HG02642 (cell line): ENCODE measurements at regions not wholly inside any gene's neighbourhood (a gene's known extent, or its start where the extent isn't known, plus 50 kb on each side); places are given as distances from the start of the nearest gene placed in this dataset.
A peak's percentile ranks its signal among the peaks of the same experiment; 100 is the strongest.
"Not testable (repeated sequence)": the region's sequence is repeated elsewhere in the genome, so short reads cannot be mapped to it uniquely, and the experiment has no call there.

ENCODE experiments used
- ATAC-seq: cut with Tn5 transposase; IDR thresholded peaks from one replicate; pipeline ENCODE4 v1.9.1; 2021; ENCODE audit warnings: mild to moderate bottlenecking; ENCODE audit not compliant: unreplicated experiment, poor library complexity

GRCh38 chr2:195572895-195573683 lies 83.9 kb upstream of the SLC39A10 start:
- no peak for ATAC-seq

- ATAC-seq: no peak
Measured at GRCh38 chr2:195570329-195570728, 86.7 kb upstream of the SLC39A10 start.

- no peak for ATAC-seq
Measured at GRCh38 chr2:195569255-195569654, 87.8 kb upstream of the SLC39A10 start.

- ATAC-seq: not testable (repeated sequence)
Measured at GRCh38 chr2:195564625-195565135, 92.3 kb upstream of the SLC39A10 start.

- ATAC-seq: no peak
Measured at GRCh38 chr2:195563857-195564512, 93.0 kb upstream of the SLC39A10 start.

GRCh38 chr2:195562570-195563566 lies 94.2 kb upstream of the SLC39A10 start:
- ATAC-seq: no peak

- peak; percentile 47 for ATAC-seq
Measured at GRCh38 chr2:195561116-195561921, 95.7 kb upstream of the SLC39A10 start.

GRCh38 chr2:195560209-195560895 lies 96.7 kb upstream of the SLC39A10 start:
- ATAC-seq: no peak

GRCh38 chr2:195559431-195559914 lies 97.6 kb upstream of the SLC39A10 start:
- ATAC-seq: peak; percentile 88

- no peak for ATAC-seq
Measured at GRCh38 chr2:195555971-195556370, 101.1 kb upstream of the SLC39A10 start.

GRCh38 chr2:195552581-195552980 lies 104.4 kb upstream of the SLC39A10 start:
- ATAC-seq: no peak

GRCh38 chr2:195548198-195548940 lies 108.7 kb upstream of the SLC39A10 start:
- no peak for ATAC-seq

- not testable (repeated sequence) for ATAC-seq
Measured at GRCh38 chr2:195547268-195547840, 109.7 kb upstream of the SLC39A10 start.

- ATAC-seq: no peak
Measured at GRCh38 chr2:195545811-195546210, 111.2 kb upstream of the SLC39A10 start.

GRCh38 chr2:195543902-195544894 lies 112.8 kb upstream of the SLC39A10 start:
- ATAC-seq: peak; percentile 96

- ATAC-seq: no peak
Measured at GRCh38 chr2:195543063-195543462, 114.0 kb upstream of the SLC39A10 start.

- no peak for ATAC-seq
Measured at GRCh38 chr2:195542067-195542466, 115.0 kb upstream of the SLC39A10 start.
